SK-N-MC (cell line): ENCODE measurements at regions not wholly inside any gene's neighbourhood (a gene's known extent, or its start where the extent isn't known, plus 50 kb on each side); places are given as distances from the start of the nearest gene placed in this dataset.

ENCODE experiments used
- EZH2 ChIP-seq: fragments of 200-600 bp; sonication (generic); IDR thresholded peaks from one replicate; pipeline ENCODE4 v1.6.1; 2017; ENCODE audit warnings: antibody characterized with exemption
- FOXP2 ChIP-seq: optimal IDR thresholded peaks from 2 replicates; pipeline ENCODE3; 2011; ENCODE audit warnings: mild to moderate bottlenecking, moderate library complexity; ENCODE audit not compliant: insufficient read depth; ENCODE audit errors: extremely low read length, control extremely low read depth
- POLR2AphosphoS5 ChIP-seq: IDR thresholded peaks from 2 replicates; pipeline ENCODE4 v1.6.1; 2012; ENCODE audit warnings: mild to moderate bottlenecking, low read depth, low read length, borderline replicate concordance

DNA sequence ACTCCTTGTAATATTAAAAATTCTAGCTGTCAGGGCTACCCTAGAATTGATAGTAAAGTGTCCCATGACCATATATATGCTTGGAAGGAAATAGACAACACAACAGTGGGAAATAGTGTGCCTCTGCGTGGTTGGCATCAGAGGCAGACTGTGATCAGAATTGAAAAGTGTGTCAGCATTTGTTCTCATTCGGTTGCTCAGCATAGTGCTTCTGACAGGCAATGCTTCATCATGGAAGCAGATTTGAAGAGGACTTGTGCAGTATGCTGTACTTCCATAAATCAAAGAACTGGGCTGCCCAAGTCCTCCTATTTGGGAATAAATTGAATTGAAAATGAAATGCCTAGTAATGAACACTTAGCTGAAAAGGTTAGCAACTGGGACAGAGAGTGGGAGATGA lies 435.7 kb downstream of the DIPK2A start:
- TF ChIP-seq POLR2AphosphoS5 (no peak), EZH2 (no peak), FOXP2 (no peak)
